ENCODE measurements at regions not wholly inside any gene's neighbourhood (a gene's known extent, or its start where the extent isn't known, plus 50 kb on each side); places are given as distances from the start of the nearest gene placed in this dataset.

- ChIA-PET POLR2A (ENCODE audit: unreplicated experiment) (interaction anchor here (0.6 kb wide), 1 partner anchor 110 kb away, joined by 4 read pairs; no protein-coding TSS in a partner anchor), CTCF (interaction anchor here (0.5 kb wide), 1 partner anchor 241 kb away, joined by 3 read pairs; no protein-coding TSS in a partner anchor)
- Histone ChIP-seq H3K9me3 (ENCODE audit: low read length) (no peaks in the 10 kb centered on the region), H3K27ac (ENCODE audit: low read length) (no peak overlapping the region), H3K4me3 (ENCODE audit: low read length) (no peak overlapping the region), H3K9ac (ENCODE audit: low read length) (no peak overlapping the region), H3K27me3 (ENCODE audit: low read length) (no peaks in the 10 kb centered on the region), H3K9me2 (replicated peaks; ENCODE audit: low read length) (no peaks in the 10 kb centered on the region), H3K79me2 (ENCODE audit: low read length) (peaks cover 13% of the 10 kb centered on the region), H3K4me2 (ENCODE audit: low read length) (no peak overlapping the region), H3K4me1 (ENCODE audit: insufficient read depth, low read length) (peaks cover 7% of the 10 kb centered on the region; the same call in 1 of the 2 replicates), H3K36me3 (ENCODE audit: low read depth, low read length) (no peaks in the 10 kb centered on the region), H4K20me1 (ENCODE audit: low read length) (no peaks in the 10 kb centered on the region), H2AFZ (ENCODE audit: low read length) (no peak overlapping the region), H3F3A (ENCODE audit: low read length, unreplicated experiment) (no peaks in the 10 kb centered on the region)
- ATAC-seq = no peak
- BruUV-seq (replicated peaks) = no TSS peak
- DNase-seq = no peak
- intact Hi-C loops (cut with micrococcal nuclease) = no loop called here
- TF ChIP-seq EZH2 (IDR thresholded peaks at IDR 0.05; ENCODE audit: low read length, unreplicated experiment) (no peak), EZH2phosphoT487 (IDR thresholded peaks at IDR 0.05; ENCODE audit: borderline replicate concordance, low read length) (no peak), CTCF (conservative IDR thresholded peaks at IDR 0.05; ENCODE audit: low read depth, low read length) (no peak)
Observed at GRCh38 chrX:131821945-131822622, 201.0 kb upstream of the STK26 start.

GRCh38 chrX:131826572-131826971 is 196.5 kb upstream of the STK26 start:
- H3K4me1 ChIP-seq (ENCODE audit: insufficient read depth, low read length) = no peaks in the 10 kb centered on the region
- H3K27me3 ChIP-seq (ENCODE audit: low read length) = no peaks in the 10 kb centered on the region
- H3K36me3 ChIP-seq (ENCODE audit: low read depth, low read length) = no peaks in the 10 kb centered on the region
- no peaks in the 10 kb centered on the region for H3K9me2 ChIP-seq (replicated peaks; ENCODE audit: low read length)
- intact Hi-C loops (cut with micrococcal nuclease) = loop anchor here (5.0 kb wide), 1 partner anchor 786 kb away; no protein-coding TSS in a partner anchor
- no peak overlapping the region for H3K27ac ChIP-seq (ENCODE audit: low read length)
- H3K4me2 ChIP-seq (ENCODE audit: low read length) = no peak overlapping the region
- BruUV-seq (replicated peaks) = no TSS peak
- TF ChIP-seq EZH2 (IDR thresholded peaks at IDR 0.05; ENCODE audit: low read length, unreplicated experiment) (no peak), EZH2phosphoT487 (IDR thresholded peaks at IDR 0.05; ENCODE audit: borderline replicate concordance, low read length) (no peak), CTCF (conservative IDR thresholded peaks at IDR 0.05; ENCODE audit: low read depth, low read length) (no peak)
- no peaks in the 10 kb centered on the region for H3K9me3 ChIP-seq (ENCODE audit: low read length)
- H3K79me2 ChIP-seq (ENCODE audit: low read length) = peaks cover 37% of the 10 kb centered on the region
- POLR2A ChIA-PET (ENCODE audit: unreplicated experiment) = no interaction called here
- no peak overlapping the region for H2AFZ ChIP-seq (ENCODE audit: low read length)
- no peaks in the 10 kb centered on the region for H4K20me1 ChIP-seq (ENCODE audit: low read length)
- no peak overlapping the region for H3K4me3 ChIP-seq (ENCODE audit: low read length)
- H3F3A ChIP-seq (ENCODE audit: low read length, unreplicated experiment) = no peaks in the 10 kb centered on the region
- no peak overlapping the region for H3K9ac ChIP-seq (ENCODE audit: low read length)
- CTCF ChIA-PET = no interaction called here
- ATAC-seq (no peak), DNase-seq (no peak)

- Histone ChIP-seq H3K27me3 (ENCODE audit: low read length) (no peaks in the 10 kb centered on the region), H3F3A (ENCODE audit: low read length, unreplicated experiment) (no peaks in the 10 kb centered on the region), H3K9me2 (replicated peaks; ENCODE audit: low read length) (no peaks in the 10 kb centered on the region), H3K4me2 (ENCODE audit: low read length) (0 out of 2 replicates have a peak overlapping the region, but pooled peaks have one; percentile 23), H3K27ac (ENCODE audit: low read length) (no peak overlapping the region), H3K9ac (ENCODE audit: low read length) (no peak overlapping the region), H3K4me1 (ENCODE audit: insufficient read depth, low read length) (no peaks in the 10 kb centered on the region), H3K36me3 (ENCODE audit: low read depth, low read length) (no peaks in the 10 kb centered on the region), H3K9me3 (ENCODE audit: low read length) (no peaks in the 10 kb centered on the region), H4K20me1 (ENCODE audit: low read length) (no peaks in the 10 kb centered on the region), H2AFZ (ENCODE audit: low read length) (no peak overlapping the region), H3K4me3 (ENCODE audit: low read length) (0 out of 2 replicates have a peak overlapping the region, but pooled peaks have one; percentile 12), H3K79me2 (ENCODE audit: low read length) (peaks cover 37% of the 10 kb centered on the region)
- ChIA-PET CTCF (interaction anchor here (0.6 to 1.1 kb wide), 9 partner anchors 14 to 1388 kb away, joined by 3 to 5 read pairs (median 3); no protein-coding TSS in a partner anchor), POLR2A (ENCODE audit: unreplicated experiment) (interaction anchor here (0.6 kb wide), 1 partner anchor 10 kb away, joined by 3 read pairs; no protein-coding TSS in a partner anchor)
- no TSS peak for BruUV-seq (replicated peaks)
- DNase-seq = peak; percentile 55
- ATAC-seq = peak; percentile 53
- intact Hi-C loops (cut with micrococcal nuclease) = loop anchor here (5.0 kb wide), 1 partner anchor 784 kb away; no protein-coding TSS in a partner anchor
- TF ChIP-seq CTCF (conservative IDR thresholded peaks at IDR 0.05; ENCODE audit: low read depth, low read length) (peak; percentile 69), EZH2 (IDR thresholded peaks at IDR 0.05; ENCODE audit: low read length, unreplicated experiment) (no peak), EZH2phosphoT487 (IDR thresholded peaks at IDR 0.05; ENCODE audit: borderline replicate concordance, low read length) (no peak)
Observed at GRCh38 chrX:131827935-131828334, 195.2 kb upstream of the STK26 start.
